ENCODE measurements at regions not wholly inside any gene's neighbourhood (a gene's known extent, or its start where the extent isn't known, plus 50 kb on each side); places are given as distances from the start of the nearest gene placed in this dataset.
"Not testable (repeated sequence)": the region's sequence is repeated elsewhere in the genome, so short reads cannot be mapped to it uniquely, and the experiment has no call there.

DNA sequence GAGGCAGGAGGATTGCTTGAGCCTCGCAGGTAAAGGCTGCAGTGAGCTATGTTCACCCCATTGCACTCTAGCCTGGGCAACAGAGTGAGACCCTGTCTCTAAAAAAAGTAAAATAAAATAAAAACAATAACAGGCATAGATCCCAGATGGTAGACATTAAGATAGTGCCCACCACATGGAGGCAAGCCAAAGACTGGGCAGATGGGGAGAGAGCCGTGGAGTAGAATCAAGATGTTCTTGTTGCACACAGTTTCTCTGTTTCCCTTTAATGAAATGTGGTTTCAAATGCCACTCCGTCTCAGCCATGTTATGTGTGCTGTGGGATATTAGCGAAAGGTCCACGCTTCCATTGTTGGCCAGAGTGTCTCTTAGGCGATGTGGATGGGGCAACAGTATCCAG, 63.8 kb upstream of the TBL1X start:
- TF ChIP-seq, protein P1, sequence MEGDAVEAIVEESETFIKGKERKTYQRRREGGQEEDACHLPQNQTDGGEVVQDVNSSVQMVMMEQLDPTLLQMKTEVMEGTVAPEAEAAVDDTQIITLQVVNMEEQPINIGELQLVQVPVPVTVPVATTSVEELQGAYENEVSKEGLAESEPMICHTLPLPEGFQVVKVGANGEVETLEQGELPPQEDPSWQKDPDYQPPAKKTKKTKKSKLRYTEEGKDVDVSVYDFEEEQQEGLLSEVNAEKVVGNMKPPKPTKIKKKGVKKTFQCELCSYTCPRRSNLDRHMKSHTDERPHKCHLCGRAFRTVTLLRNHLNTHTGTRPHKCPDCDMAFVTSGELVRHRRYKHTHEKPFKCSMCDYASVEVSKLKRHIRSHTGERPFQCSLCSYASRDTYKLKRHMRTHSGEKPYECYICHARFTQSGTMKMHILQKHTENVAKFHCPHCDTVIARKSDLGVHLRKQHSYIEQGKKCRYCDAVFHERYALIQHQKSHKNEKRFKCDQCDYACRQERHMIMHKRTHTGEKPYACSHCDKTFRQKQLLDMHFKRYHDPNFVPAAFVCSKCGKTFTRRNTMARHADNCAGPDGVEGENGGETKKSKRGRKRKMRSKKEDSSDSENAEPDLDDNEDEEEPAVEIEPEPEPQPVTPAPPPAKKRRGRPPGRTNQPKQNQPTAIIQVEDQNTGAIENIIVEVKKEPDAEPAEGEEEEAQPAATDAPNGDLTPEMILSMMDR (IDR thresholded peaks at IDR 0.05): no peak
- H3K36me3 ChIP-seq: no peaks in the 10 kb centered on the region
- intact Hi-C loops (cut with DNase I): no loop called here
- H3K4me3 ChIP-seq: no peak overlapping the region
- 94 to 95% methylated on average over 6 of the region's 6 CpGs for WGBS, 2 donors
- peaks cover 0 to 7% (median 0%) of the 10 kb centered on the region in 11 donors for H3K9me3 ChIP-seq
- no peak for ATAC-seq
- H3K27ac ChIP-seq: no peak overlapping the region
- H3K27me3 ChIP-seq: peaks cover 0 to 4% (median 0%) of the 10 kb centered on the region in 7 donors
- H3K4me1 ChIP-seq: no peaks in the 10 kb centered on the region
- DNase-seq: no peak

DNA sequence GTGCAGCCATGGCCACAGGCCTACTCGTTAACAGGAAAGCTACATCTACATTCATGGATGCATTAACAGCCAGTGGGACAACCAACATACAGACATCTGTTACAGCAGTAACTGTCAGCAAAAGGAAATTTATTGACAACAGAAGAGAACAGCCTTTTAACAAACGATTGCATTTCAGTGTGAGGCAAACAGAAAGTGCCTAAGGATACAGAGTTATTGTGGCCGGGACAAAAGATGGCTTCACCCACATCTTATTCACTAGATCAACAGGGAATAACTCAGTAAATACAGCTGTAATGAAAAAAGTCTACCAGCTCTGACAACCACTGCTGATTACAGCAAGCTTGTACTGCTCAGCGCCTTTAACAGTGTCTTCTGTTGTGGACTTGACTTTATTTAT, 61.5 kb upstream of the TBL1X start:
- WGBS, 2 donors: 85 to 90% methylated on average over 4 of the region's 4 CpGs
- Histone ChIP-seq H3K9me3 (peaks cover 0 to 14% (median 0%) of the 10 kb centered on the region in 11 donors), H3K27me3 (peaks cover 0 to 4% (median 0%) of the 10 kb centered on the region in 7 donors), H3K27ac (no peak overlapping the region), H3K4me1 (no peaks in the 10 kb centered on the region), H3K4me3 (no peak overlapping the region), H3K36me3 (no peaks in the 10 kb centered on the region)
- DNase-seq (no peak), ATAC-seq (no peak)
- TF ChIP-seq, protein P1 (IDR thresholded peaks at IDR 0.05): no peak
- intact Hi-C loops (cut with DNase I): no loop called here

GRCh38 chrX:9405635-9406034, 59.2 kb upstream of the TBL1X start:
- H3K4me3 ChIP-seq; ATAC-seq; H3K27ac ChIP-seq; DNase-seq; H3K27me3 ChIP-seq; intact Hi-C loops (cut with DNase I); H3K36me3 ChIP-seq; H3K4me1 ChIP-seq: not testable (repeated sequence)
- H3K9me3 ChIP-seq: peaks cover 0 to 14% (median 0%) of the 10 kb centered on the region in 11 donors
- WGBS, 2 donors: 92 to 93% methylated on average over 8 of the region's 9 CpGs

GRCh38 chrX:9410889-9411288, 54.0 kb upstream of the TBL1X start:
- H3K27ac ChIP-seq; H3K27me3 ChIP-seq; H3K4me1 ChIP-seq; H3K36me3 ChIP-seq; H3K4me3 ChIP-seq; ATAC-seq; intact Hi-C loops (cut with DNase I); DNase-seq: not testable (repeated sequence)
- 90 to 95% methylated on average over 3 of the region's 11 CpGs for WGBS, 2 donors
- peaks cover 0 to 15% (median 0%) of the 10 kb centered on the region in 11 donors for H3K9me3 ChIP-seq

DNA sequence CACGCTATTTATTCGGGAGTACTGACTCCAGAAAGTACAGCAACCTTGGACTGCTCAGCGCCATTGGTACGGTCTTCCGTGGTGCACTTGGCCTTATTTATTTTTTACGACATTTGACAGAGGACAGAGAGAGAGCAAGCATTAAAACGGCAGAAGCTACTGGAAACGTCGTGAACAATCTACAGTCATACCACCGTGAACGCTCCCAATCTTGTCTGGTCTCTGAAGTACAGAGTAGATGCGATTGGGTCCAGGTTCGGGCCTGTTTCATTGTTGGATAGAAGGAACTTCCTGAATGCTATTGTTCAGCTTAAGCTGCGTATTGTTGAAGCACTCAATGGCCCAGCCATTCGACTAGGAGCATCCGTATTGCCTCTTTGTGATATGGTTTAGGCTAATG, 53.2 kb upstream of the TBL1X start:
- intact Hi-C loops (cut with DNase I); H3K27ac ChIP-seq; DNase-seq; H3K4me3 ChIP-seq; H3K4me1 ChIP-seq; ATAC-seq; H3K27me3 ChIP-seq; H3K36me3 ChIP-seq: not testable (repeated sequence)
- H3K9me3 ChIP-seq: peaks cover 0 to 11% (median 0%) of the 10 kb centered on the region in 11 donors
- 88 to 92% methylated on average over 16 of the region's 16 CpGs for WGBS, 2 donors

GRCh38 chrX:9414416-9414815, 50.4 kb upstream of the TBL1X start:
- ATAC-seq (no peak), DNase-seq (no peak)
- WGBS, 2 donors: 89 to 94% methylated on average over 10 of the region's 10 CpGs
- Histone ChIP-seq H3K9me3 (peaks cover 0 to 7% (median 0%) of the 10 kb centered on the region in 11 donors), H3K27me3 (peaks cover 0 to 3% (median 0%) of the 10 kb centered on the region in 7 donors), H3K4me1 (no peaks in the 10 kb centered on the region), H3K27ac (no peak overlapping the region), H3K4me3 (no peak overlapping the region), H3K36me3 (no peaks in the 10 kb centered on the region)
- intact Hi-C loops (cut with DNase I): no loop called here
- TF ChIP-seq, protein P1 (IDR thresholded peaks at IDR 0.05): no peak

Data from heart right ventricle (tissue), 16 donors.